H1 (cell line): ENCODE measurements at regions not wholly inside any gene's neighbourhood (a gene's known extent, or its start where the extent isn't known, plus 50 kb on each side); places are given as distances from the start of the nearest gene placed in this dataset.

Experiments
- CBX5 ChIP-seq: fragments of 300-800, 300-1000 bp; sonication (generic); IDR thresholded peaks from 2 replicates; pipeline ENCODE4 v1.7.1; 2016; ENCODE audit warnings: antibody characterized with exemption, low read length, low read depth
- EZH2 ChIP-seq: fragments of 200-600 bp; sonication (generic); IDR thresholded peaks from 2 replicates; pipeline ENCODE4 v1.7.1; 2012; ENCODE audit warnings: low read depth, mild to moderate bottlenecking, moderate library complexity, low read length, inconsistent platforms; ENCODE audit not compliant: severe bottlenecking
- GTF2F1 ChIP-seq: IDR thresholded peaks from 2 replicates; pipeline ENCODE4 v1.6.1; 2012; ENCODE audit warnings: low read depth, low read length, improper control_type of control experiment, borderline replicate concordance
- POLR2A ChIP-seq, 2 experiments: IDR thresholded peaks; 1 replicate in 1 of 2; 2 replicates in 1 of 2; pipeline ENCODE4 v1.6.1; 2011; ENCODE audit warnings: low read depth in 2 of 2, low read length in 2 of 2, mild to moderate bottlenecking in 2 of 2; ENCODE audit errors: control extremely low read depth in 1 of 2
- POLR2AphosphoS5 ChIP-seq: IDR thresholded peaks from 2 replicates; pipeline ENCODE4 v1.6.1; 2011; ENCODE audit warnings: low read depth, low read length
- SP1 ChIP-seq: IDR thresholded peaks from 2 replicates; pipeline ENCODE4 v1.6.1; 2011; ENCODE audit warnings: low read depth, low read length
- SP2 ChIP-seq: IDR thresholded peaks from 2 replicates; pipeline ENCODE4 v1.6.1; 2012; ENCODE audit warnings: mild to moderate bottlenecking, low read length, inconsistent platforms
- TF ChIP-seq, protein P1 (sequence below), 3 experiments: IDR thresholded peaks; 1 replicate in 2 of 3; 2 replicates in 1 of 3; pipeline versions ENCODE4 v1.5.1 to v1.6.1; 2011; ENCODE audit warnings: low read length in 3 of 3, mild to moderate bottlenecking in 3 of 3, inconsistent platforms in 2 of 3, low read depth in 1 of 3, moderate library complexity in 1 of 3; ENCODE audit not compliant: insufficient read depth in 1 of 3; ENCODE audit errors: control extremely low read depth in 1 of 3
- TF ChIP-seq, protein P2 (sequence below): IDR thresholded peaks from 2 replicates; pipeline ENCODE4 v1.6.1; 2012; ENCODE audit warnings: low read length, inconsistent platforms
- TF ChIP-seq, protein P3 (sequence below): IDR thresholded peaks from 2 replicates; pipeline ENCODE4 v1.6.1; 2011; ENCODE audit warnings: low read length, improper control_type of control experiment

DNA sequence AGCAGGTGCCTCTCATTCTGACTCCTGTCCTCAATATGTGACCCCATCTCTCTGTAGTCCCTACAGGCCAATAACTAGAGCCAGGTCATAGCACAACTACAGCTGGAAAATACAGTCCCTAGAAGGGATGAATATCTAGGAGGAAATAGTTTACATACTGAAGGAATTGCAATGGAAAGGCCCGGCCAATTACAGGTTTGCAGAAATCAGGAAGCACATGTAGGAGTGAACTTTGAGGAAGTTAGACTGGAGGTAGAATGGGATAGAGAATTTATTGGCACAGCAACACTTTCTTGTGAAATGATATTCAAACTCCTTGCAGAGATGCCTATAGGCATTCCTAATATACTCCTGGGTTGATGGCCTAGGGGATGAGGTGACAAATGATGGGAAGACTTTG, 257.3 kb downstream of the GRIN2B start:
- TF ChIP-seq POLR2A (IDR thresholded peaks at IDR 0.05; ENCODE audit: control extremely low read depth in 1 of 2, low read depth in 2 of 2, low read length in 2 of 2) (no peak), POLR2AphosphoS5 (no peak), SP1 (no peak), EZH2 (no peak), GTF2F1 (no peak), CBX5 (no peak), SP2 (no peak)
- TF ChIP-seq, protein P1, sequence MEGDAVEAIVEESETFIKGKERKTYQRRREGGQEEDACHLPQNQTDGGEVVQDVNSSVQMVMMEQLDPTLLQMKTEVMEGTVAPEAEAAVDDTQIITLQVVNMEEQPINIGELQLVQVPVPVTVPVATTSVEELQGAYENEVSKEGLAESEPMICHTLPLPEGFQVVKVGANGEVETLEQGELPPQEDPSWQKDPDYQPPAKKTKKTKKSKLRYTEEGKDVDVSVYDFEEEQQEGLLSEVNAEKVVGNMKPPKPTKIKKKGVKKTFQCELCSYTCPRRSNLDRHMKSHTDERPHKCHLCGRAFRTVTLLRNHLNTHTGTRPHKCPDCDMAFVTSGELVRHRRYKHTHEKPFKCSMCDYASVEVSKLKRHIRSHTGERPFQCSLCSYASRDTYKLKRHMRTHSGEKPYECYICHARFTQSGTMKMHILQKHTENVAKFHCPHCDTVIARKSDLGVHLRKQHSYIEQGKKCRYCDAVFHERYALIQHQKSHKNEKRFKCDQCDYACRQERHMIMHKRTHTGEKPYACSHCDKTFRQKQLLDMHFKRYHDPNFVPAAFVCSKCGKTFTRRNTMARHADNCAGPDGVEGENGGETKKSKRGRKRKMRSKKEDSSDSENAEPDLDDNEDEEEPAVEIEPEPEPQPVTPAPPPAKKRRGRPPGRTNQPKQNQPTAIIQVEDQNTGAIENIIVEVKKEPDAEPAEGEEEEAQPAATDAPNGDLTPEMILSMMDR (IDR thresholded peaks at IDR 0.05; ENCODE audit: control extremely low read depth in 1 of 3, insufficient read depth in 1 of 3, low read depth in 1 of 3, low read length in 3 of 3), result no peak
- TF ChIP-seq, protein P2, sequence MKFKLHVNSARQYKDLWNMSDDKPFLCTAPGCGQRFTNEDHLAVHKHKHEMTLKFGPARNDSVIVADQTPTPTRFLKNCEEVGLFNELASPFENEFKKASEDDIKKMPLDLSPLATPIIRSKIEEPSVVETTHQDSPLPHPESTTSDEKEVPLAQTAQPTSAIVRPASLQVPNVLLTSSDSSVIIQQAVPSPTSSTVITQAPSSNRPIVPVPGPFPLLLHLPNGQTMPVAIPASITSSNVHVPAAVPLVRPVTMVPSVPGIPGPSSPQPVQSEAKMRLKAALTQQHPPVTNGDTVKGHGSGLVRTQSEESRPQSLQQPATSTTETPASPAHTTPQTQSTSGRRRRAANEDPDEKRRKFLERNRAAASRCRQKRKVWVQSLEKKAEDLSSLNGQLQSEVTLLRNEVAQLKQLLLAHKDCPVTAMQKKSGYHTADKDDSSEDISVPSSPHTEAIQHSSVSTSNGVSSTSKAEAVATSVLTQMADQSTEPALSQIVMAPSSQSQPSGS, result no peak
- TF ChIP-seq, protein P3, sequence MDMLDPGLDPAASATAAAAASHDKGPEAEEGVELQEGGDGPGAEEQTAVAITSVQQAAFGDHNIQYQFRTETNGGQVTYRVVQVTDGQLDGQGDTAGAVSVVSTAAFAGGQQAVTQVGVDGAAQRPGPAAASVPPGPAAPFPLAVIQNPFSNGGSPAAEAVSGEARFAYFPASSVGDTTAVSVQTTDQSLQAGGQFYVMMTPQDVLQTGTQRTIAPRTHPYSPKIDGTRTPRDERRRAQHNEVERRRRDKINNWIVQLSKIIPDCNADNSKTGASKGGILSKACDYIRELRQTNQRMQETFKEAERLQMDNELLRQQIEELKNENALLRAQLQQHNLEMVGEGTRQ, result no peak
